RWPE2 (cell line): ENCODE measurements at regions not wholly inside any gene's neighbourhood (a gene's known extent, or its start where the extent isn't known, plus 50 kb on each side); places are given as distances from the start of the nearest gene placed in this dataset.

Source experiments
- ATAC-seq: fragments of 200-7000 bp; cut with Tn5 transposase; 3 replicates; pipeline ENCODE4 v1.9.1; 2021; ENCODE audit warnings: low read depth
- DNase-seq: peaks from one replicate; pipeline ENCODE4 v3.0.0-alpha.2; 2020; ENCODE audit warnings: low spot score
- H3K27ac ChIP-seq: fragments of 450-650 bp; 2 replicates; pipeline ENCODE4 v1.5.1; 2017; ENCODE audit warnings: mild to moderate bottlenecking; ENCODE audit not compliant: poor library complexity, severe bottlenecking
- H3K27me3 ChIP-seq: fragments of 250-450 bp; sonication (Bioruptor Pico); 2 replicates; pipeline ENCODE4 v1.5.1; 2021; ENCODE audit warnings: mild to moderate bottlenecking, moderate library complexity; ENCODE audit not compliant: insufficient read depth, poor library complexity, severe bottlenecking
- H3K36me3 ChIP-seq: fragments of 250-450 bp; sonication (Bioruptor Pico); 2 replicates; pipeline ENCODE4 v1.5.1; 2020; ENCODE audit warnings: low read depth, mild to moderate bottlenecking, moderate library complexity
- H3K4me1 ChIP-seq: fragments of 250-450 bp; sonication (Bioruptor Pico); 2 replicates; pipeline ENCODE4 v1.5.1; 2021; ENCODE audit warnings: mild to moderate bottlenecking, moderate library complexity; ENCODE audit not compliant: insufficient read depth, poor library complexity, severe bottlenecking
- H3K4me3 ChIP-seq: fragments of 250-450 bp; sonication (Bioruptor Pico); 2 replicates; pipeline ENCODE4 v1.5.1; 2021; ENCODE audit warnings: mild to moderate bottlenecking, moderate library complexity; ENCODE audit not compliant: severe bottlenecking
- H3K9me3 ChIP-seq: fragments of 250-450 bp; sonication (Bioruptor Pico); 2 replicates; pipeline ENCODE4 v1.5.1; 2021; ENCODE audit warnings: mild to moderate bottlenecking, moderate library complexity; ENCODE audit not compliant: severe bottlenecking
- TF ChIP-seq, protein P1 (sequence below): fragments of 450-650 bp; IDR thresholded peaks from one replicate; pipeline ENCODE4 v1.5.1; 2017; ENCODE audit warnings: mild to moderate bottlenecking, moderate library complexity; ENCODE audit not compliant: poor library complexity, severe bottlenecking

DNA sequence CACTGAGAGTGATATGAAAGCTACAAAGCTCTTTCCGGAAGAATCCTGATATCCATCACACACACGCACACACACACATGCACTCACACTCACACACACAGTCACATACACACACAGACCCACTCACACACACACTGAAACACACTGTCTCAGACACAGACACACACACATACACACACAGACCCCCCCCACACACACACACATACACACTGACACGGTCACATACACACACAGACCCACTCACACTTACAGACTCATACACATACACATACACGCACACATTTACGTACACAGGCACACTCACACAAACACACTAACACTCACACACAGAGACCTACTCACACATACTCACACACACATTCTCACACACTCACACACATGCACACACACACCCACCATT is 58.6 kb downstream of the LIG4 start:
- Histone ChIP-seq H3K36me3 (0 out of 2 replicates have a peak, but pooled peaks cover 3% of the 10 kb centered on the region), H3K27ac (no peak overlapping the region)
- ATAC-seq: no peak

DNA sequence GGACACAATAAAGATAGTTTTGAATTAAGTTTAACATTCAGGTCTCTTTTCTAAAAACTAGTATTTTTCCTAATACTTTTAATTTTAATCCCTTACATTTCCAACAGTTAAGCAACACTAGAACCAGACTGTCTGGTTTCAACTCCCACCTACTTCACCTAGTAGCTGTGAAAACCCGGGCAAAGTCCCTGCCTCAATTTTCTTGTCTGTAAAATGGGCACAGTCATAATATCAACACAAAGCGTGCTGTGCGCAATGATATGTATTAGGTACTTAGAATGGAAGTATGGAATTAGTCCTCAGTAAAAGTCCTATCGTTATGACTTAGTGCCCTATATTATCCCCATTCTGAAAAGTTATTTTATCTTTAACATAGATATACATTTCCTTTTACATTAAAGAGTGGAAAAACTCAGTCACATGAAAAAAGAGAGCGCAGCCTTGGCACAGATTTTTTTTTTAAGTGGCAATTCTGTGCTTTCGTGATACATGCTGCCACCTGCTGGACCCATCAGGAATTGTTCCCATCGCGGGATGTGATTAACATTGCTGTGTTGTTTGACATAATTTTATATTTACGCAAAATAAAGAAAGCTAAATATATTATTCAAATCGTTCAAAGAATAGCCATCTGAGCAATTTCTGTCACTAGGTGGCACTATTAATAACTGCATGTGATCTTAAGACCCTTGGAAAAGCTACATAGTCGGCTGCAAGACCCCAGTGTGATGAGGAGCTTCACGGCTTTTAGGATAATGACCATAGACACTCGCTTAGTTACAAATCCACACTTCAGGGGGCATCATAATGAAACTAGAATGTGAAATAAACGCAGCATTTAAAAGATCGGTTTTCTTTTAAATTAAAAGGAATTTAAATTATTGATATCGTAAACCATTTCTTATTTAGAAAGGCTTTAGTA is 59.9 kb downstream of the LIG4 start:
- TF ChIP-seq, protein P1, sequence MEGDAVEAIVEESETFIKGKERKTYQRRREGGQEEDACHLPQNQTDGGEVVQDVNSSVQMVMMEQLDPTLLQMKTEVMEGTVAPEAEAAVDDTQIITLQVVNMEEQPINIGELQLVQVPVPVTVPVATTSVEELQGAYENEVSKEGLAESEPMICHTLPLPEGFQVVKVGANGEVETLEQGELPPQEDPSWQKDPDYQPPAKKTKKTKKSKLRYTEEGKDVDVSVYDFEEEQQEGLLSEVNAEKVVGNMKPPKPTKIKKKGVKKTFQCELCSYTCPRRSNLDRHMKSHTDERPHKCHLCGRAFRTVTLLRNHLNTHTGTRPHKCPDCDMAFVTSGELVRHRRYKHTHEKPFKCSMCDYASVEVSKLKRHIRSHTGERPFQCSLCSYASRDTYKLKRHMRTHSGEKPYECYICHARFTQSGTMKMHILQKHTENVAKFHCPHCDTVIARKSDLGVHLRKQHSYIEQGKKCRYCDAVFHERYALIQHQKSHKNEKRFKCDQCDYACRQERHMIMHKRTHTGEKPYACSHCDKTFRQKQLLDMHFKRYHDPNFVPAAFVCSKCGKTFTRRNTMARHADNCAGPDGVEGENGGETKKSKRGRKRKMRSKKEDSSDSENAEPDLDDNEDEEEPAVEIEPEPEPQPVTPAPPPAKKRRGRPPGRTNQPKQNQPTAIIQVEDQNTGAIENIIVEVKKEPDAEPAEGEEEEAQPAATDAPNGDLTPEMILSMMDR: peak; percentile 92
- Histone ChIP-seq H3K4me3 (no peak overlapping the region), H3K36me3 (0 out of 2 replicates have a peak, but pooled peaks cover 3% of the 10 kb centered on the region), H3K27ac (no peak overlapping the region), H3K4me1 (no peaks in the 10 kb centered on the region), H3K9me3 (no peaks in the 10 kb centered on the region), H3K27me3 (no peaks in the 10 kb centered on the region)
- DNase-seq (no peak), ATAC-seq (no peak)

More for the DNA sequence above, 58.6 kb downstream of the LIG4 start:
- Histone ChIP-seq H3K4me3 (no peak overlapping the region), H3K27me3 (no peaks in the 10 kb centered on the region), H3K9me3 (no peaks in the 10 kb centered on the region), H3K4me1 (no peaks in the 10 kb centered on the region)
- DNase-seq: no peak
- TF ChIP-seq, protein P1: no peak

DNA sequence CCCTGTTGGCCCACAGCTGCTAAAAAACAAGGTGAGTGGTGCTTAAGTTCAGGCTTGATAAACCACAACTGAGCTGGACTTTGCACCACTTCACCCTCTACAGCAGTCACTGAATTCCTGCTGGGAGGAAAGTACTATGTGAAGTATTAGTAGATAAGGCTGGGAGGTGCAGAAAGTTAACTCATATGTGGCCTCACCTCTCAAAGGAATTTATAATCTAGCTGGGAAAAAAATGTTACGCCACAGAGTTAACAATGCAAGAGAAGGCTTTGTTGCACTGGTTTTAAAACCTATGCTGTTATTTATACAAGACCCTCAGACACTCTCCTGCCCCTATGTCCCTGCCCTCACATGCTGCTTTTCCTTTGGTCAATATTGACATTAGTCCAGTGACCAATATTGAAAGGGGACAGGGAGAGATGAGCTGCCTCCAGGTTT is 60.9 kb downstream of the LIG4 start:
- DNase-seq: no peak
- no peaks in the 10 kb centered on the region for H3K9me3 ChIP-seq
- no peaks in the 10 kb centered on the region for H3K4me1 ChIP-seq
- no peak overlapping the region for H3K4me3 ChIP-seq
- H3K36me3 ChIP-seq: 0 out of 2 replicates have a peak, but pooled peaks cover 3% of the 10 kb centered on the region
- H3K27me3 ChIP-seq: no peaks in the 10 kb centered on the region
- TF ChIP-seq, protein P1: no peak
- H3K27ac ChIP-seq: no peak overlapping the region
- ATAC-seq: no peak; the same call in 2 of the 3 replicates

DNA sequence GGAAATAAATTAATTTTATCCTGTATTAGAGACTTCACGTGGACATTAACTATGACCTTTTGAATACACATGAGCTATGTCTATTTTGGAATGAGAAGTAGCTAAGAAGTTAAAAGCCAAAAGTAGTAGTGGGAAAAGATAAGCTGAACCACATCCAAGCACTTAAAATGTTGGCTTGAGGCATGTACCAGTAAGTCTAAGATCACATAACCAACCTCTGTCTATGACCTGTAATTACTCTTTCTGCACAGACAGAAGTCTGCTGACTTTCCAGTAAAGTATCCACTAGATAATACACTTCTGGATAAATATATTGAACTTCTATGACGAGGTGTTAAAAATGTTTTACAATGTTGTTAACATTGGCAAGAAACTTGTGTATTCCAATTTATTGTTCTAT is 68.7 kb downstream of the LIG4 start:
- Histone ChIP-seq H3K27ac (no peak overlapping the region), H3K27me3 (no peaks in the 10 kb centered on the region), H3K36me3 (no peaks in the 10 kb centered on the region), H3K4me1 (no peaks in the 10 kb centered on the region), H3K4me3 (no peak overlapping the region), H3K9me3 (no peaks in the 10 kb centered on the region)
- DNase-seq (no peak), ATAC-seq (no peak)
- TF ChIP-seq, protein P1: no peak
